ENCODE measurements at regions not wholly inside any gene's neighbourhood (a gene's known extent, or its start where the extent isn't known, plus 50 kb on each side); places are given as distances from the start of the nearest gene placed in this dataset.
A peak's percentile ranks its signal among the peaks of the same experiment; 100 is the strongest.

DNA sequence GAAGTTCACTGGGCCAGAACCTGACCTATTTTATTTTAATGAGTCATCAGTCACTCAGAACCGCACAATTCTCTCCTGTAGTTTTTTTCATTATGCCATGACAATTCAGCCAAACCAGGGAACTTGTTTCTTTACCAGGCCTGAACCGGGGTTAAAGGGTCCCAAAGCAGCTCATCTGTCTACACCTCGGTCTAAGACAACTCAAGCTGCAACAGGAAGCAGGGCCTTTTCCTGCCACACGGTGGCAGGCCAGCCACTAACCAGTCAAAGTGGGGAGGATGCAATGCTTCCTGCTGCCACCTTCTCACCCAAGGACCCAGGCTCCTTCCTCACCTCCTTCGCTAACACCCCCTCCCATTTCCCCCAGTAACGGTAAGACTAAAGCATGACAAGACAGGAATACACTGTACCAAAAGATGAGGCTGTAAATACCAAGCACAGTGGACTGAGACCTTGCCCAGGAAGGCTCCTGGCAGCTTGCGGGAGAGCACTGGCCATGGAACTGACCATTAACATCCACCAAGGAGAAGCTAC, 56.7 kb upstream of the ACKR3 start:
- in situ Hi-C loops (cut with MboI; ENCODE audit: low pct_unique_long_range_greater_than_20kb, low sequenced_read_pairs, unreplicated experiment) = loop anchor here (25.0 kb wide), 1 partner anchor 549 kb away; no protein-coding TSS in a partner anchor
- DNase-seq (ENCODE audit: low spot score) = peak; percentile 68
- TF ChIP-seq, protein P1, sequence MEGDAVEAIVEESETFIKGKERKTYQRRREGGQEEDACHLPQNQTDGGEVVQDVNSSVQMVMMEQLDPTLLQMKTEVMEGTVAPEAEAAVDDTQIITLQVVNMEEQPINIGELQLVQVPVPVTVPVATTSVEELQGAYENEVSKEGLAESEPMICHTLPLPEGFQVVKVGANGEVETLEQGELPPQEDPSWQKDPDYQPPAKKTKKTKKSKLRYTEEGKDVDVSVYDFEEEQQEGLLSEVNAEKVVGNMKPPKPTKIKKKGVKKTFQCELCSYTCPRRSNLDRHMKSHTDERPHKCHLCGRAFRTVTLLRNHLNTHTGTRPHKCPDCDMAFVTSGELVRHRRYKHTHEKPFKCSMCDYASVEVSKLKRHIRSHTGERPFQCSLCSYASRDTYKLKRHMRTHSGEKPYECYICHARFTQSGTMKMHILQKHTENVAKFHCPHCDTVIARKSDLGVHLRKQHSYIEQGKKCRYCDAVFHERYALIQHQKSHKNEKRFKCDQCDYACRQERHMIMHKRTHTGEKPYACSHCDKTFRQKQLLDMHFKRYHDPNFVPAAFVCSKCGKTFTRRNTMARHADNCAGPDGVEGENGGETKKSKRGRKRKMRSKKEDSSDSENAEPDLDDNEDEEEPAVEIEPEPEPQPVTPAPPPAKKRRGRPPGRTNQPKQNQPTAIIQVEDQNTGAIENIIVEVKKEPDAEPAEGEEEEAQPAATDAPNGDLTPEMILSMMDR (IDR thresholded peaks at IDR 0.05; ENCODE audit: extremely low read depth, insufficient read depth, missing control alignments) = peak; percentile 69

DNA sequence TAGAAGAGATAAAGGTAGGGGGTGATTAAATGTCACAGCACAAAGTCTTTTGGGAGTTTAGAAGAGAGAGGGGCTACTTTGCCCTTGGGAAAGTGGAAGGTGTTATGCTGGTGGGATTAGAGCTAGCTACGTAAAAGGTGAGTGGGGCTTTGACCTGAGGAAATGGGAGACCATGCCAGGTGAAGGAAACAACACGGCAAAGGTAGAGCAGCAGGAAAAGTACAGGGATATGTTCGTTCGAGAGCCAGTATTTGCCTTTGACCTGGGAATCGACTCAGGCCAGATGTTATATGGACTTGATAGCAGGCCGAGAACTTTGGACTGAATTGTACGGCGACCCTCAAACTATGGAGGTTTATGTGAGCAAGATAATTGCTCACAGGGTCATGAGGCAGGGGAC, 55.7 kb upstream of the ACKR3 start:
- TF ChIP-seq, protein P1 (IDR thresholded peaks at IDR 0.05; ENCODE audit: extremely low read depth, insufficient read depth, missing control alignments) = no peak
- in situ Hi-C loops (cut with MboI; ENCODE audit: low pct_unique_long_range_greater_than_20kb, low sequenced_read_pairs, unreplicated experiment) = loop anchor here (25.0 kb wide), 1 partner anchor 548 kb away; no protein-coding TSS in a partner anchor

DNA sequence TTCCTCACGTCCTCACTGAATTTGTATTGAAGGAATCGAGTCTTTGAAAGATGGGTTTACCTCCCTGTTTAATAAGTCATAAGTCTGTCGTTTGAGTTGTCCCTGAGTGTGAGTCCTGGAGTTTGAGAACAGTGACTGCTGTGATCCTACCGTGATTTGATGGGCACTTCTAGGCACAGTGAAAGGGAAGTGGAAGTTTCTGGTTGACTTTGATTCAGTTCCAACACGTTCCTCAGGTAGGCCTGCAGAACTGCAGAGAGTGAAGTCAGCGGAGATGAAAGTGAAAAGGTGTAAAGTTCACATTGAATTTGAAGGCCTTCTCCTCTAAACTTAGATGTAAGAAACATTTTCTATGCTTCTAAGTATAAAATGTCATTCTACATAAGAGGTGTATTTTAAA, 52.9 kb upstream of the ACKR3 start:
- TF ChIP-seq, protein P1 (IDR thresholded peaks at IDR 0.05; ENCODE audit: extremely low read depth, insufficient read depth, missing control alignments) = no peak
- in situ Hi-C loops (cut with MboI; ENCODE audit: low pct_unique_long_range_greater_than_20kb, low sequenced_read_pairs, unreplicated experiment) = loop anchor here (25.0 kb wide), 1 partner anchor 546 kb away; no protein-coding TSS in a partner anchor
- DNase-seq (ENCODE audit: low spot score) = no peak

More for the DNA sequence above, 55.7 kb upstream of the ACKR3 start:
- DNase-seq (ENCODE audit: low spot score) = no peak

DNA sequence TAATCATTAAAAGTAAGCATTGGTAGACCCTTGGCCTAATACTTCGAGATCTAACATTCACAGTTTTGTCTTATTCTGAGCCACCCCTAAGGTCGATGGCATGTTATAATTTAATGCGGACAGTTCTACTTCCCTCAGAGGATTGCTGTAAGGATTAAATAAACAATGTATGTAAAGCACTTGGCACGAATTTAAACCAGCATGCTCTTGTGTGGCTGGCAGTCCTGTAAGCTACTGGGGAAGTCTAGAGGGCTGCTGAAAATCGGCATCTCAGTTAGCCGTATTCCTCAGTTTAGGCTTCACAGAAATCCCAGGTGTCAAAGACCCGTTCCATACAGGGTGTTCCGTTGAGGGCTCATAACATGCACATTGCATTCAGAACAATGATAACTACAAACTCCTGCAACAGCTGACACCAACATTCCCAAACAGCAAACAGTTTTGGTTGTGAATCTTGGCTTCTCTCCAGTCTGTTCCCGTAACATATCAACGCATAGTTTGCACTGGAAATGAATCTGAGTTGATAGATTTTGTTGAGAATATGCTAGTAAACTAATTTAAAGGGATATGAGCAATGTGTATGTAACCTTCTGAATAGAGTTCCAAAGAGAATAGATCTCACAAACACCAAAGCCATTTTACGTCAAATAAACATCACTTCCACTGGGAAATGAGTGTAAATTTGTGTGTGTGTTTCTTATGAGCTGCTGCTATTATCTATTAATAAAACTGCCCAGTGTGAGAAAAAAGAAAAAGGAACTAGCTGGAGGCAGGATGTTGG, 52.2 kb upstream of the ACKR3 start:
- TF ChIP-seq, protein P1 (IDR thresholded peaks at IDR 0.05; ENCODE audit: extremely low read depth, insufficient read depth, missing control alignments) = no peak
- in situ Hi-C loops (cut with MboI; ENCODE audit: low pct_unique_long_range_greater_than_20kb, low sequenced_read_pairs, unreplicated experiment) = loop anchor here (25.0 kb wide), 1 partner anchor 545 kb away; no protein-coding TSS in a partner anchor
- no peak for DNase-seq (ENCODE audit: low spot score)

Data from GM13977 (cell line).